Activated T-helper 1 cell treated with anti-CD3 and anti-CD28 coated beads, Interleukin-12 subunit alpha, Interleukin-12 subunit beta, Interleukin-2, Interleukin-4 antibody, amounts not matched to agents 30 ng/mL and 10 ng/mL and 1 ng/mL, durations not matched to agents 14 hours and 24 hours and 36 hours (primary cell): ENCODE measurements at regions not wholly inside any gene's neighbourhood (a gene's known extent, or its start where the extent isn't known, plus 50 kb on each side); places are given as distances from the start of the nearest gene placed in this dataset.

Source experiments
- DNase-seq: peaks from one replicate; pipeline ENCODE4 v3.0.0; 2021; ENCODE audit warnings: low spot score
- H3K27ac Mint-ChIP-seq: one replicate; pipeline ENCODE4 v1.8.0; 2021; ENCODE audit warnings: mild to moderate bottlenecking, mixed read lengths
- H3K27me3 Mint-ChIP-seq: one replicate; pipeline ENCODE4 v1.8.0; 2022; ENCODE audit warnings: mild to moderate bottlenecking, moderate library complexity, mixed read lengths; ENCODE audit not compliant: insufficient read depth
- H3K36me3 Mint-ChIP-seq: one replicate; pipeline ENCODE4 v1.8.0; 2021; ENCODE audit warnings: low read depth, mixed read lengths
- H3K4me1 Mint-ChIP-seq: one replicate; pipeline ENCODE4 v1.8.0; 2021; ENCODE audit warnings: low read depth, mixed read lengths
- H3K4me3 Mint-ChIP-seq: one replicate; pipeline ENCODE4 v1.8.0; 2021; ENCODE audit warnings: mild to moderate bottlenecking, moderate library complexity, mixed read lengths
- H3K9me3 Mint-ChIP-seq: one replicate; pipeline ENCODE4 v1.8.0; 2021; ENCODE audit warnings: mixed read lengths
- intact Hi-C: fragments of 100-400 bp; cut with micrococcal nuclease; formaldehyde crosslinking; loops from one replicate; pipeline ENCODE4 v1.15.1; 2024

DNA sequence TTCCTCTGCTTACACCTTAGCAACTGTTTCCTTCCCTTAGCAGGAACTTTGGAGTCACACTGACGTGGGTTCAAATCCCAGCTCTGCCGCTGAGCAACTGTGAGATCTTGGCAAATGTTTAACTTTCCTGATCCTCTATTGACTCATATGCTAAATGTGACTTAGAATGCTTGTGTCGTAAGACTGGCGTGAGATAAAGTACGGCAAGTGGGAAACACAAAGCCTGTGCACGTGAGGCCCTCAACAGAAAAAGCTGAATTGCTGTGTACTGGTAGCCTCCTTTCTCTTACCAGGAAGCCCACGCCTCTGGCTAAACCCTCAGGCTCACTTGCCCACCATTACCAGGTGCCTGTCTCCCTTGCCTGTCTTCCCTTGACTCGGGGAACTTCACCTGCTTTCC, 135.4 kb upstream of the TNR start:
- intact Hi-C loops, result no loop called here
- no peaks in the 10 kb centered on the region for H3K27me3 Mint-ChIP-seq
- H3K27ac Mint-ChIP-seq, result no peak overlapping the region
- no peaks in the 10 kb centered on the region for H3K4me1 Mint-ChIP-seq
- no peak for DNase-seq
- H3K9me3 Mint-ChIP-seq, result no peaks in the 10 kb centered on the region
- H3K36me3 Mint-ChIP-seq, result no peaks in the 10 kb centered on the region
- no peak overlapping the region for H3K4me3 Mint-ChIP-seq

GRCh38 chr1:175877939-175878737, 134.7 kb upstream of the TNR start:
- Mint-ChIP-seq H3K36me3 (no peaks in the 10 kb centered on the region), H3K4me1 (no peaks in the 10 kb centered on the region), H3K27me3 (no peaks in the 10 kb centered on the region), H3K4me3 (no peak overlapping the region), H3K9me3 (no peaks in the 10 kb centered on the region), H3K27ac (no peak overlapping the region)
- DNase-seq, result no peak
- intact Hi-C loops, result no loop called here

GRCh38 chr1:175875556-175875955, 132.2 kb upstream of the TNR start:
- DNase-seq, result no peak
- intact Hi-C loops, result no loop called here
- Mint-ChIP-seq H3K9me3 (no peaks in the 10 kb centered on the region), H3K4me3 (no peak overlapping the region), H3K27ac (no peak overlapping the region), H3K36me3 (no peaks in the 10 kb centered on the region), H3K27me3 (no peaks in the 10 kb centered on the region), H3K4me1 (no peaks in the 10 kb centered on the region)

DNA sequence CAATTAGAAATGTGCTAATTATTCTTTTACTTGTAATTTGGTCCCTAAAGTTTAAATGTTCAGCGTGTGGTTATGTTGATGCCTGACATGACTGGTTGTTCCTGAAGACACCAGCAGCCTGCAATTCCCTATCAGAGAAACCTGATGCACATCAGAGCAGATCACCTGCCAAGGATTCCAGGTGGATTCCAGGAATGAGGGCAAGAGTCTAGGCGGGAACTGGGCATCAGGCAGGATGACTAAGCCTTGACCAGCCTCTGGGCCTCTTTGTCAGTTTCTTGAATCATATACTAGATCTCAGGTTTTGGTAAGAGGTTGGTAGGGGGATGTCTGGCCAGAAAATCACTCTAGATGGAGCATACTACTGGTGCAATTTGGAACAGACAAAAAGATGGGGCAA, 130.7 kb upstream of the TNR start:
- Mint-ChIP-seq H3K27ac (no peak overlapping the region), H3K4me1 (no peaks in the 10 kb centered on the region), H3K27me3 (no peaks in the 10 kb centered on the region), H3K9me3 (no peaks in the 10 kb centered on the region), H3K4me3 (no peak overlapping the region), H3K36me3 (no peaks in the 10 kb centered on the region)
- no peak for DNase-seq
- intact Hi-C loops, result no loop called here

GRCh38 chr1:175873290-175873935, 130.0 kb upstream of the TNR start:
- DNase-seq, result no peak
- Mint-ChIP-seq H3K36me3 (no peaks in the 10 kb centered on the region), H3K27ac (no peak overlapping the region), H3K27me3 (no peaks in the 10 kb centered on the region), H3K4me1 (no peaks in the 10 kb centered on the region), H3K9me3 (no peaks in the 10 kb centered on the region), H3K4me3 (no peak overlapping the region)
- intact Hi-C loops, result no loop called here

DNA sequence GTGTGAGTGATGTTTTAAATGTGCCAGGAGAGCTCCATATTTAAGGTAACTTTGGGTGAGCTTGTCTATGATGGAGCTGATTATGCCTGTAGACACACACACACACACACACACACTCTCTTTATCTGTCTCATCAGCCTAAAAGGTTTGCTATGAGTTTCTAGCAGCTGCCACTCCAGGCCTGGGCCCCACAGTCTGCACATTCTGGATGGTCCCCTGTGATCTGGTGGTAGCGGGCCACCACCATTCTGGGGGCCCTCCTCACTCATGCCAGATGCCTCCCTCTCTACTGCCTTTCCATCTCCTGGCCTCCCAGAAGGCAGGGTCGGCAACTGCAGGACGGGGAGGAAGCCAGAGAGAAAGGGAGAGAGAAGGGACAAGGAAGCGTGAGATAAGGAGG, 129.2 kb upstream of the TNR start:
- H3K27me3 Mint-ChIP-seq, result no peaks in the 10 kb centered on the region
- intact Hi-C loops, result no loop called here
- H3K36me3 Mint-ChIP-seq, result no peaks in the 10 kb centered on the region
- no peak for DNase-seq
- H3K9me3 Mint-ChIP-seq, result no peaks in the 10 kb centered on the region
- no peak overlapping the region for H3K27ac Mint-ChIP-seq
- H3K4me1 Mint-ChIP-seq, result no peaks in the 10 kb centered on the region
- H3K4me3 Mint-ChIP-seq, result no peak overlapping the region

DNA sequence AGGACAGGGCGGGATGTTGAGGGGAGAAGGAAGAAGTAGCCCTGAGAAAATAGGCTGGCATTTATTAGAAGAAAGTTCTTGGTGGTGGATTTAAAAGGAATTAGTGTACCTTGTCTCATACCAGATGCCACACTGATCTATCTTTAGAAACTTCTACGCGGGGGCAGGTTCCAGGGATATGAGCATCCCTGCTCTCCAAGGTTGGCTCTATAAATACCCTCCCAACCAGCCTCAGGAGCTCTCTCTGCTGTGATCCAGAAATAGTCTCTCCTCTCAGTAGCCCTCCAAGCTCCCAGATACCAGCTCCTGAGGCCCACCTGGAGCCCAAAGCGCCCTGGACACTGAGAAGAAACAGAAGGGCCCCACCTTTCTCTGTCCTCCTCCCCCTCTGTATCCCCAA, 128.3 kb upstream of the TNR start:
- H3K4me1 Mint-ChIP-seq, result no peaks in the 10 kb centered on the region
- H3K9me3 Mint-ChIP-seq, result no peaks in the 10 kb centered on the region
- no peak for DNase-seq
- H3K27me3 Mint-ChIP-seq, result no peaks in the 10 kb centered on the region
- intact Hi-C loops, result no loop called here
- no peaks in the 10 kb centered on the region for H3K36me3 Mint-ChIP-seq
- H3K4me3 Mint-ChIP-seq, result no peak overlapping the region
- H3K27ac Mint-ChIP-seq, result no peak overlapping the region

DNA sequence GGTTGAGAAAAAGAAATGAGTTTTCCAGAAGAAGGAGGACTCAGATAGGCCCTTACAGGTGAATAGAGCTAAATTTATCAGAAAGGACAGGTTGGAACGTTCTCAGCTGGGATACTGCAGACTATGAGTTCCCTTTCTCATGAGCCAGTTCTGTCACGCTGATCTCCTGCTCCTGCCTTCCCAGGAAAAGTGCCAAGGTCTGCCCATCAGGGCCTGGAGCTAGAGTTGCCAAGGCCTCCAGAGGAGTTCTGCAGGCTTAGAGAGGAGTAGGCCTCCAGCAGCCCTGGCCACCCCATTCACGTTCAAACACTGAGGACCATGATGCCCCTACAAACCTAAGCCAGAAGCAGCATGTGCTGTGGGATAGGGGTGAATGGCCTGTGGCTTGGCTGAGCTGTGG, 126.8 kb upstream of the TNR start:
- H3K27me3 Mint-ChIP-seq, result no peaks in the 10 kb centered on the region
- no peaks in the 10 kb centered on the region for H3K9me3 Mint-ChIP-seq
- H3K27ac Mint-ChIP-seq, result no peak overlapping the region
- H3K4me1 Mint-ChIP-seq, result no peaks in the 10 kb centered on the region
- no peaks in the 10 kb centered on the region for H3K36me3 Mint-ChIP-seq
- H3K4me3 Mint-ChIP-seq, result no peak overlapping the region
- intact Hi-C loops, result no loop called here
- no peak for DNase-seq

GRCh38 chr1:175866776-175867175, 123.4 kb upstream of the TNR start:
- Mint-ChIP-seq H3K36me3 (no peaks in the 10 kb centered on the region), H3K27me3 (no peaks in the 10 kb centered on the region), H3K9me3 (no peaks in the 10 kb centered on the region), H3K4me1 (no peaks in the 10 kb centered on the region), H3K4me3 (no peak overlapping the region), H3K27ac (no peak overlapping the region)
- DNase-seq, result no peak
- intact Hi-C loops, result no loop called here

- no peaks in the 10 kb centered on the region for H3K27me3 Mint-ChIP-seq
- no peak overlapping the region for H3K27ac Mint-ChIP-seq
- no peaks in the 10 kb centered on the region for H3K9me3 Mint-ChIP-seq
- H3K4me3 Mint-ChIP-seq, result no peak overlapping the region
- H3K4me1 Mint-ChIP-seq, result no peaks in the 10 kb centered on the region
- intact Hi-C loops, result no loop called here
- no peak for DNase-seq
- no peaks in the 10 kb centered on the region for H3K36me3 Mint-ChIP-seq
These were observed 121.8 kb upstream of the TNR start for GRCh38 chr1:175865041-175865766.

- Mint-ChIP-seq H3K36me3 (no peaks in the 10 kb centered on the region), H3K4me3 (no peak overlapping the region), H3K27me3 (no peaks in the 10 kb centered on the region), H3K27ac (no peak overlapping the region), H3K9me3 (no peaks in the 10 kb centered on the region), H3K4me1 (no peaks in the 10 kb centered on the region)
- intact Hi-C loops, result no loop called here
- DNase-seq, result no peak
These were observed 121.2 kb upstream of the TNR start for GRCh38 chr1:175864625-175865024.

- Mint-ChIP-seq H3K27ac (no peak overlapping the region), H3K36me3 (no peaks in the 10 kb centered on the region), H3K27me3 (no peaks in the 10 kb centered on the region), H3K4me1 (no peaks in the 10 kb centered on the region), H3K9me3 (no peaks in the 10 kb centered on the region), H3K4me3 (no peak overlapping the region)
- DNase-seq, result no peak
- intact Hi-C loops, result no loop called here
These were observed 120.8 kb upstream of the TNR start for GRCh38 chr1:175864183-175864582.

DNA sequence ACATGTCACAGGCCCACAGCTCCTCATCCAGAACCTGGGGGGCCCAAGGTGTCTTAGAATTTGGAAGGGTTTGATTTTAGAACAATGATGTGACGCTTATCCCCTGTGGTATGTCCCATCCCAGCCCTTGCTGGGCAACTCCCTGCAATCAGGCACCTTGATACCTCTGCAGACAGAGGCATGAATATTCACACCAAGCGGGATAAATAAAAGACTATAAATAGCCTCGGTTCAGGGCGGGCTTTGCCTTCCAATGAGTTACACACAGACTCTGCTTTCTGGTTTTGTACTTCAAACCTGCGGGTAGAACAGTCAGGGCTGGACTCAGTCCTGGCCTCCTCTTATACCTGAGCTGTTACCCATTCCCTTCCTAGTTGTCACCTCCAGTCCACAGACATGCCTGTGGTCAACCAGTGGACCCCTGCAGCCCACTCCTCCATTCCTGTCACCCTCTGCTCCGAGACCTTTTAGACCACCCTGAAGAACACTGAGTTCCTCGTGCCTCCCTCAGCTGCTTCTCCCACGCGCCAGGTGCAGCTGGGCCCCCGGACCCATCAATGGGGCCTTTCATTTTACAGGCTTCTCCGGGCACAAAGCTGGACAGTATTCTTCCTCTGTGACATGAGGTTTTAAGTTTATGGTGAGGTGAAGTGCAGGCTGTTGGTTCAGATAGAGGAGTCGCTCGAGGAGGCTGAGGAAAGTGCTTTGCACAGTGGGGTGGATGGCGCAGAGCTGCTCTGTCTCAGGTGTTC, 120.1 kb upstream of the TNR start:
- Mint-ChIP-seq H3K4me1 (no peaks in the 10 kb centered on the region), H3K9me3 (no peaks in the 10 kb centered on the region), H3K36me3 (no peaks in the 10 kb centered on the region), H3K4me3 (no peak overlapping the region), H3K27ac (no peak overlapping the region), H3K27me3 (no peaks in the 10 kb centered on the region)
- intact Hi-C loops, result no loop called here
- no peak for DNase-seq
